HEK293 (cell line): ENCODE measurements at regions not wholly inside any gene's neighbourhood (a gene's known extent, or its start where the extent isn't known, plus 50 kb on each side); places are given as distances from the start of the nearest gene placed in this dataset.

Source experiments
- MYNN ChIP-seq: fragments of 450-650 bp; formaldehyde crosslinking; IDR thresholded peaks from 2 replicates; pipeline ENCODE4 v1.5.1; 2016; ENCODE audit warnings: missing biosample characterization, missing genetic modification characterization, borderline replicate concordance
- ZBTB49 ChIP-seq: fragments of 450-650 bp; formaldehyde crosslinking; IDR thresholded peaks from 2 replicates; pipeline ENCODE4 v1.5.1; 2016; ENCODE audit warnings: missing biosample characterization, missing genetic modification characterization, low read depth
- ZIC2 ChIP-seq: fragments of 450-650 bp; formaldehyde crosslinking; IDR thresholded peaks from 2 replicates; pipeline ENCODE4 v1.5.1; 2016; ENCODE audit warnings: missing biosample characterization, missing genetic modification characterization
- ZNF174 ChIP-seq: fragments of 450-650 bp; formaldehyde crosslinking; IDR thresholded peaks from 2 replicates; pipeline ENCODE4 v1.5.0; 2017; ENCODE audit warnings: missing biosample characterization, mild to moderate bottlenecking, missing genetic modification characterization
- ZNF274 ChIP-seq, 2 experiments: fragments of 200-500 bp in 1 of 2; fragments of 450-650 bp in 1 of 2; sonication (Bioruptor generic) in 1 of 2; formaldehyde crosslinking in 1 of 2; IDR thresholded peaks; 2 replicates each; pipeline versions ENCODE4 v1.5.1 to v1.6.1; 2014 to 2016; ENCODE audit warnings: borderline replicate concordance in 1 of 2, inconsistent platforms in 1 of 2, low read length in 1 of 2, missing biosample characterization in 1 of 2, missing genetic modification characterization in 1 of 2
- ZNF521 ChIP-seq: fragments of 450-650 bp; formaldehyde crosslinking; IDR thresholded peaks from 2 replicates; pipeline ENCODE4 v1.5.1; 2017; ENCODE audit warnings: missing biosample characterization, mild to moderate bottlenecking, missing genetic modification characterization
- ZNF549 ChIP-seq: fragments of 450-650 bp; IDR thresholded peaks from 2 replicates; pipeline ENCODE4 v1.5.1; 2018; ENCODE audit warnings: missing biosample characterization, missing genetic modification characterization, mild to moderate bottlenecking, inconsistent platforms, moderate library complexity
- ZNF580 ChIP-seq: fragments of 450-650 bp; formaldehyde crosslinking; IDR thresholded peaks from 2 replicates; pipeline ENCODE4 v1.5.1; 2016; ENCODE audit warnings: missing biosample characterization, missing genetic modification characterization
- ZNF624 ChIP-seq: fragments of 450-650 bp; formaldehyde crosslinking; IDR thresholded peaks from 2 replicates; pipeline ENCODE4 v1.5.1; 2017; ENCODE audit warnings: missing biosample characterization, missing genetic modification characterization
- ZNF76 ChIP-seq: fragments of 450-650 bp; formaldehyde crosslinking; IDR thresholded peaks from 2 replicates; pipeline ENCODE4; 2016; ENCODE audit warnings: low read depth, missing biosample characterization, missing genetic modification characterization, borderline replicate concordance
- TF ChIP-seq, protein P1 (sequence below): fragments of 450-650 bp; formaldehyde crosslinking; IDR thresholded peaks from 2 replicates; pipeline ENCODE4 v1.5.1; 2016; ENCODE audit warnings: missing biosample characterization, missing genetic modification characterization

DNA sequence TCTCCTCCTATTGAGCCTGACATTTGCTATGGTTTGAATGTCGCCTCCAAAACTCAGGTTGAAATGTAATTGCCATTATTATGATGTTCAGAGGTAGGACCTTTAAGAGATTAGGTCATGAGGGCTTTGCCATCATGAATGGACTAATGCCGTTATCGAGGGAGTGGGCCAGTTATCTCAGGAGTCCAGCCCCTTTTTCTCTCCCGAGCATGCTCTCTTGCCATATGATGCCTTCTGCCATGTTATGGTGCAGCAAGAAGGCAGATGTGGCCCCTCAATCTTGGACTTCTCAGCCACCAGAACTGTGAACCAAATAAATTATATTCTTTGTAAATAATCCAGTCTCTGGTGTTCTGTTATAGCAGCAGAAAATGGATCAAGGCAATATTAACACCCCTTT, 323.5 kb downstream of the RRAGC start:
- no peak for TF ChIP-seq ZNF580
- no peak for TF ChIP-seq ZNF76
- TF ChIP-seq, protein P1, sequence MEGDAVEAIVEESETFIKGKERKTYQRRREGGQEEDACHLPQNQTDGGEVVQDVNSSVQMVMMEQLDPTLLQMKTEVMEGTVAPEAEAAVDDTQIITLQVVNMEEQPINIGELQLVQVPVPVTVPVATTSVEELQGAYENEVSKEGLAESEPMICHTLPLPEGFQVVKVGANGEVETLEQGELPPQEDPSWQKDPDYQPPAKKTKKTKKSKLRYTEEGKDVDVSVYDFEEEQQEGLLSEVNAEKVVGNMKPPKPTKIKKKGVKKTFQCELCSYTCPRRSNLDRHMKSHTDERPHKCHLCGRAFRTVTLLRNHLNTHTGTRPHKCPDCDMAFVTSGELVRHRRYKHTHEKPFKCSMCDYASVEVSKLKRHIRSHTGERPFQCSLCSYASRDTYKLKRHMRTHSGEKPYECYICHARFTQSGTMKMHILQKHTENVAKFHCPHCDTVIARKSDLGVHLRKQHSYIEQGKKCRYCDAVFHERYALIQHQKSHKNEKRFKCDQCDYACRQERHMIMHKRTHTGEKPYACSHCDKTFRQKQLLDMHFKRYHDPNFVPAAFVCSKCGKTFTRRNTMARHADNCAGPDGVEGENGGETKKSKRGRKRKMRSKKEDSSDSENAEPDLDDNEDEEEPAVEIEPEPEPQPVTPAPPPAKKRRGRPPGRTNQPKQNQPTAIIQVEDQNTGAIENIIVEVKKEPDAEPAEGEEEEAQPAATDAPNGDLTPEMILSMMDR (tag by site-specific recombination) = no peak
- TF ChIP-seq MYNN (tag by site-specific recombination) = no peak
- no peak for TF ChIP-seq ZNF174 (tag by site-specific recombination)
- no peak for TF ChIP-seq ZIC2 (tag by site-specific recombination)
- TF ChIP-seq ZBTB49 (tag by site-specific recombination) = no peak
- TF ChIP-seq ZNF521 (tag by site-specific recombination) = no peak
- TF ChIP-seq ZNF274 (IDR thresholded peaks at IDR 0.05; ENCODE audit: low read length) = no peak
- TF ChIP-seq ZNF274 (tag by site-specific recombination; IDR thresholded peaks at IDR 0.05; ENCODE audit: borderline replicate concordance) = no peak
- TF ChIP-seq ZNF549 (tag by site-specific recombination) = no peak
- no peak for TF ChIP-seq ZNF624 (tag by site-specific recombination)
